ENCODE measurements at regions not wholly inside any gene's neighbourhood (a gene's known extent, or its start where the extent isn't known, plus 50 kb on each side); places are given as distances from the start of the nearest gene placed in this dataset.
A peak's percentile ranks its signal among the peaks of the same experiment; 100 is the strongest.

GRCh38 chrX:19195243-19195610, 73.0 kb upstream of the ADGRG2 start:
- H3K27me3 ChIP-seq (ENCODE audit: control insufficient read depth in 3 of 3, insufficient read depth in 3 of 3, low read length in 2 of 3): peaks cover 0 to 8% (median 1%) of the 10 kb centered on the region in 3 donors
- H3K9ac ChIP-seq (ENCODE audit: insufficient read depth in 1 of 2, low read length in 2 of 2): no peak overlapping the region
- 57 to 76% methylated on average over 11 of the region's 11 CpGs for WGBS, 2 donors
- H3K9me3 ChIP-seq (ENCODE audit: control insufficient read depth in 4 of 4, insufficient read depth in 3 of 4, low read length in 3 of 4): peaks cover 0 to 7% (median 1%) of the 10 kb centered on the region in 4 donors
- TF ChIP-seq, protein P1, sequence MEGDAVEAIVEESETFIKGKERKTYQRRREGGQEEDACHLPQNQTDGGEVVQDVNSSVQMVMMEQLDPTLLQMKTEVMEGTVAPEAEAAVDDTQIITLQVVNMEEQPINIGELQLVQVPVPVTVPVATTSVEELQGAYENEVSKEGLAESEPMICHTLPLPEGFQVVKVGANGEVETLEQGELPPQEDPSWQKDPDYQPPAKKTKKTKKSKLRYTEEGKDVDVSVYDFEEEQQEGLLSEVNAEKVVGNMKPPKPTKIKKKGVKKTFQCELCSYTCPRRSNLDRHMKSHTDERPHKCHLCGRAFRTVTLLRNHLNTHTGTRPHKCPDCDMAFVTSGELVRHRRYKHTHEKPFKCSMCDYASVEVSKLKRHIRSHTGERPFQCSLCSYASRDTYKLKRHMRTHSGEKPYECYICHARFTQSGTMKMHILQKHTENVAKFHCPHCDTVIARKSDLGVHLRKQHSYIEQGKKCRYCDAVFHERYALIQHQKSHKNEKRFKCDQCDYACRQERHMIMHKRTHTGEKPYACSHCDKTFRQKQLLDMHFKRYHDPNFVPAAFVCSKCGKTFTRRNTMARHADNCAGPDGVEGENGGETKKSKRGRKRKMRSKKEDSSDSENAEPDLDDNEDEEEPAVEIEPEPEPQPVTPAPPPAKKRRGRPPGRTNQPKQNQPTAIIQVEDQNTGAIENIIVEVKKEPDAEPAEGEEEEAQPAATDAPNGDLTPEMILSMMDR (IDR thresholded peaks at IDR 0.05; ENCODE audit: control extremely low read depth, extremely low read depth): no peak
- ATAC-seq (ENCODE audit: insufficient read depth, low FRiP score) (no peak), DNase-seq (no peak)
- no peak overlapping the region for H3K4me3 ChIP-seq
- H3K27ac ChIP-seq (ENCODE audit: low read depth in 1 of 2, low read length in 1 of 2): no peak overlapping the region
- no peaks in the 10 kb centered on the region for H3K36me3 ChIP-seq (ENCODE audit: control insufficient read depth in 4 of 4, insufficient read depth in 4 of 4, low read length in 4 of 4)
- no peaks in the 10 kb centered on the region for H3K4me1 ChIP-seq (ENCODE audit: control insufficient read depth in 5 of 5, insufficient read depth in 5 of 5, low read length in 5 of 5)

DNA sequence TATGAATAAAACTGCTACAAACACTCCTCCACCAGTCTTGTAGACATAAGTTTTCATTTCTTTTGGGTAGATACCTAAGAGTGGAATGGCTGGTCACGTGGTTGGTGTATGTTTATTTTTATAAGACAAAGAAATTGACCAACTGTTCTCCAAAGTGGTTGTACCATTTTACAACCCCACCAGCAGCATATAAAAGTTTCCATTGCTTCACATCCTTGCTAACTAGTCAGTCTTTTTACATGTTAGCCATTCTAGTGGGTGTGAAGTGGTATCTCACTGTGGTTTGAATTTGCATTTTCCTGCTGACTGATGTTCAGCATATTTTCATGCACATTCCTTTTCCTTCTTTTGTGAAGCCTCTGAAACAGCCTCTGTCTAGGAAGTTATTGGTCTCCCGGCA, 76.2 kb upstream of the ADGRG2 start:
- Histone ChIP-seq H3K4me1 (ENCODE audit: control insufficient read depth in 5 of 5, insufficient read depth in 5 of 5, low read length in 5 of 5) (peaks cover 0 to 6% (median 0%) of the 10 kb centered on the region in 5 donors), H3K36me3 (ENCODE audit: control insufficient read depth in 4 of 4, insufficient read depth in 4 of 4, low read length in 4 of 4) (no peaks in the 10 kb centered on the region), H3K27ac (ENCODE audit: low read depth in 1 of 2, low read length in 1 of 2) (no peak overlapping the region), H3K9ac (ENCODE audit: insufficient read depth in 1 of 2, low read length in 2 of 2) (no peak overlapping the region), H3K4me3 (no peak overlapping the region), H3K27me3 (ENCODE audit: control insufficient read depth in 3 of 3, insufficient read depth in 3 of 3, low read length in 2 of 3) (peaks cover 0 to 10% (median 5%) of the 10 kb centered on the region in 3 donors), H3K9me3 (ENCODE audit: control insufficient read depth in 4 of 4, insufficient read depth in 3 of 4, low read length in 3 of 4) (no peaks in the 10 kb centered on the region)
- ATAC-seq (ENCODE audit: insufficient read depth, low FRiP score) (no peak), DNase-seq (no peak)
- WGBS, 2 donors: 69 to 89% methylated on average over 2 of the region's 2 CpGs
- TF ChIP-seq, protein P1 (IDR thresholded peaks at IDR 0.05; ENCODE audit: control extremely low read depth, extremely low read depth): no peak

DNA sequence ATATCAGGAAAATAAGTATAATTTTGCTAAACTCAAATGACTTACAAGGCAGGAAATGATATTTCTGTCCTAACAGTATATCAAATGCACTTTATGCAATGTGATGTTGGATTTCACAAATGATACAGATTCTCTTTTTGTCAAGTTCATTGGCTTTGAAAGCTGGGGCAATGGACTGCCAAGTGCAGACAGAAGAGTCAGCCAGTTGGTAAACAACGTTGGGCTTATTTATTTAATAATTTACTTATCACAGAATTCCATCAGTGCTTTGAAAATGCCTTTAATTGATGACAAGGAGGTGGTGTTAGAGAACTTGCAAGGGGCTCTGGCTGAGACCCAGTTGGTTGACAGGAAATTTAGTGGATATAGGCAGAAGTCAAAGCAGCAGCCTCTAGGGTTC, 79.9 kb upstream of the ADGRG2 start:
- no peak overlapping the region for H3K4me3 ChIP-seq
- ATAC-seq (ENCODE audit: insufficient read depth, low FRiP score): no peak
- H3K9me3 ChIP-seq (ENCODE audit: control insufficient read depth in 4 of 4, insufficient read depth in 3 of 4, low read length in 3 of 4): peaks cover 0 to 3% (median 0%) of the 10 kb centered on the region in 4 donors
- peaks cover 0 to 6% (median 0%) of the 10 kb centered on the region in 5 donors for H3K4me1 ChIP-seq (ENCODE audit: control insufficient read depth in 5 of 5, insufficient read depth in 5 of 5, low read length in 5 of 5)
- no peak overlapping the region for H3K9ac ChIP-seq (ENCODE audit: insufficient read depth in 1 of 2, low read length in 2 of 2)
- peaks cover 0 to 11% (median 5%) of the 10 kb centered on the region in 3 donors for H3K27me3 ChIP-seq (ENCODE audit: control insufficient read depth in 3 of 3, insufficient read depth in 3 of 3, low read length in 2 of 3)
- TF ChIP-seq, protein P1 (IDR thresholded peaks at IDR 0.05; ENCODE audit: control extremely low read depth, extremely low read depth): no peak
- no peak overlapping the region for H3K27ac ChIP-seq (ENCODE audit: low read depth in 1 of 2, low read length in 1 of 2)
- WGBS, 2 donors: 7 to 26% methylated on average over 1 of the region's 1 CpG
- H3K36me3 ChIP-seq (ENCODE audit: control insufficient read depth in 4 of 4, insufficient read depth in 4 of 4, low read length in 4 of 4): no peaks in the 10 kb centered on the region
- peak; percentile 33 to 78 (median 64) for DNase-seq

DNA sequence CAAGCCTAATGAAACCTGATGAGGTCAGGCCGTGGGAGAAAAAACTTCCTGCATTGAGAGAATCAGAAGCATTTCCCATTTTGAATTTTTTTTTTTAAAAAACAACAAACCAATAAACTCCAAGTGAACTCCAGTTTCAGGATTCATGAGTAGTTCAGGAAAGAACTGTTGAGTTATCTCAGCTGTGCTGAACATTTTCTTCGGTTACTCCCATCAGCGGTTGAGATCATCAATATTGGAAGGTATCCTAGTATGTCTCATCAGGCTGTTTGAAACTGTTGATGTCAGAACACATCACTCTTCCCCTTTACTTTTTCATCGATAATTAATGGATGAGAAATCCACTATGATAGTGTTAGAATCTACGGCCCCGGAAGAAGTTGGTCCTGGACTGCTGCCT, 82.4 kb upstream of the ADGRG2 start:
- H3K4me3 ChIP-seq: no peak overlapping the region
- peak in 1 of 3 donors; percentile 22 for DNase-seq
- no peaks in the 10 kb centered on the region for H3K36me3 ChIP-seq (ENCODE audit: control insufficient read depth in 4 of 4, insufficient read depth in 4 of 4, low read length in 4 of 4)
- H3K4me1 ChIP-seq (ENCODE audit: control insufficient read depth in 5 of 5, insufficient read depth in 5 of 5, low read length in 5 of 5): peaks cover 0 to 6% (median 0%) of the 10 kb centered on the region in 5 donors
- peaks cover 0 to 3% (median 0%) of the 10 kb centered on the region in 4 donors for H3K9me3 ChIP-seq (ENCODE audit: control insufficient read depth in 4 of 4, insufficient read depth in 3 of 4, low read length in 3 of 4)
- TF ChIP-seq, protein P1 (IDR thresholded peaks at IDR 0.05; ENCODE audit: control extremely low read depth, extremely low read depth): no peak
- 87 to 91% methylated on average over 6 of the region's 6 CpGs for WGBS, 2 donors
- no peak for ATAC-seq (ENCODE audit: insufficient read depth, low FRiP score)
- H3K9ac ChIP-seq (ENCODE audit: insufficient read depth in 1 of 2, low read length in 2 of 2): no peak overlapping the region
- peaks cover 0 to 11% (median 6%) of the 10 kb centered on the region in 3 donors for H3K27me3 ChIP-seq (ENCODE audit: control insufficient read depth in 3 of 3, insufficient read depth in 3 of 3, low read length in 2 of 3)
- no peak overlapping the region for H3K27ac ChIP-seq (ENCODE audit: low read depth in 1 of 2, low read length in 1 of 2)

All from lung (tissue), 11 donors.